SK-N-SH (cell line): ENCODE measurements at regions not wholly inside any gene's neighbourhood (a gene's known extent, or its start where the extent isn't known, plus 50 kb on each side); places are given as distances from the start of the nearest gene placed in this dataset.
A peak's percentile ranks its signal among the peaks of the same experiment; 100 is the strongest.

ENCODE experiments used
- CTCF ChIA-PET: fragments of 300-600, 350-600 bp; formaldehyde crosslinking; extraction: SDS; loops from one replicate; lab custom pipeline; 2021; lab: Yijun Ruan, JAX
- POLR2A ChIA-PET: fragments of 350-600 bp; sonication (Branson Sonifier 250); formaldehyde crosslinking; extraction: SDS; loops from one replicate; lab custom pipeline; 2020; ENCODE audit warnings: antibody characterized with exemption, inconsistent platforms; lab: Yijun Ruan, JAX
- DNase-seq: peaks from one replicate; pipeline ENCODE4 v3.0.0; 2012
- H2AFZ ChIP-seq: fragments of 200-600 bp; sonication (generic); 2 replicates; pipeline ENCODE4 v1.8.1; 2016; ENCODE audit warnings: antibody characterized with exemption, mild to moderate bottlenecking, low read depth
- H3F3A ChIP-seq: fragments of 200-600 bp; sonication (generic); replicated peaks from 2 replicates; pipeline ENCODE3; 2016; ENCODE audit warnings: antibody characterized with exemption, mild to moderate bottlenecking; ENCODE audit not compliant: insufficient read depth
- H3K27ac ChIP-seq, 2 experiments: fragments of 200-500 bp in 1 of 2; fragments of 200-600 bp in 1 of 2; sonication (Bioruptor generic) in 1 of 2; sonication (generic), shearing (Covaris generic) in 1 of 2; 2 replicates each; pipeline versions ENCODE4 v1.5.1 to v1.6.1; 2014 to 2016; ENCODE audit warnings: low read depth in 2 of 2, inconsistent platforms in 1 of 2, low read length in 1 of 2, mild to moderate bottlenecking in 1 of 2, mixed read lengths in 1 of 2
- H3K27me3 ChIP-seq: fragments of 200-600 bp; sonication (generic), shearing (Covaris generic); 2 replicates; pipeline ENCODE4 v1.6.1; 2016; ENCODE audit warnings: mixed run types; ENCODE audit not compliant: insufficient read depth
- H3K36me3 ChIP-seq, 2 experiments: fragments of 200-500 bp in 1 of 2; fragments of 200-600 bp in 1 of 2; sonication (Bioruptor generic) in 1 of 2; sonication (generic) in 1 of 2; replicated peaks in 1 of 2; 2 replicates each; pipeline versions ENCODE3 to v1.5.1; 2014 to 2016; ENCODE audit warnings: low read length in 1 of 2, mild to moderate bottlenecking in 1 of 2; ENCODE audit not compliant: insufficient read depth in 2 of 2, control insufficient read depth in 1 of 2
- H3K4me1 ChIP-seq, 2 experiments: fragments of 200-500 bp in 1 of 2; fragments of 200-600 bp in 1 of 2; sonication (Bioruptor generic) in 1 of 2; sonication (generic), shearing (Covaris generic) in 1 of 2; 2 replicates each; pipeline versions ENCODE4 v1.5.1 to v1.6.1; 2014 to 2016; ENCODE audit warnings: low read depth in 1 of 2, low read length in 1 of 2, mixed run types in 1 of 2; ENCODE audit not compliant: insufficient read depth in 2 of 2, control insufficient read depth in 1 of 2
- H3K4me2 ChIP-seq: fragments of 200-600 bp; sonication (generic), shearing (Covaris generic); 2 replicates; pipeline ENCODE4 v1.6.1; 2017; ENCODE audit warnings: mixed run types
- H3K4me3 ChIP-seq, 2 experiments: fragments of 200-500 bp in 1 of 2; fragments of 200-600 bp in 1 of 2; sonication (Bioruptor generic) in 1 of 2; sonication (generic), shearing (Covaris generic) in 1 of 2; 2 replicates each; pipeline versions ENCODE4 v1.5.1 to v1.8.1; 2014 to 2016; ENCODE audit warnings: low read depth in 2 of 2, inconsistent platforms in 1 of 2, low read length in 1 of 2, mild to moderate bottlenecking in 1 of 2, mixed read lengths in 1 of 2, moderate library complexity in 1 of 2
- H3K79me2 ChIP-seq: fragments of 200-600 bp; sonication (generic); 2 replicates; pipeline ENCODE4 v1.8.1; 2017; ENCODE audit warnings: mild to moderate bottlenecking; ENCODE audit not compliant: insufficient read depth
- H3K9ac ChIP-seq: fragments of 200-600 bp; sonication (generic); 2 replicates; pipeline ENCODE4 v1.6.1; 2017; ENCODE audit warnings: mixed run types
- H3K9me2 ChIP-seq: fragments of 200-600 bp; sonication (generic); 2 replicates; pipeline ENCODE4 v1.6.1; 2017; ENCODE audit warnings: mixed run types
- H3K9me3 ChIP-seq: fragments of 200-600 bp; sonication (generic); 2 replicates; pipeline ENCODE4 v1.6.1; 2017; ENCODE audit warnings: mixed run types, mild to moderate bottlenecking, moderate library complexity
- H4K20me1 ChIP-seq: fragments of 200-600 bp; sonication (generic); 2 replicates; pipeline ENCODE4 v1.6.1; 2017; ENCODE audit warnings: mild to moderate bottlenecking, mixed run types; ENCODE audit not compliant: insufficient read depth
- CTCF ChIP-seq: fragments of 200-600 bp; sonication (generic); IDR thresholded peaks from 2 replicates; pipeline ENCODE4 v1.6.1; 2017; ENCODE audit warnings: antibody characterized with exemption, mild to moderate bottlenecking, moderate library complexity
- EP300 ChIP-seq, 2 experiments: IDR thresholded peaks; 2 replicates each; pipeline versions ENCODE4 v1.4.0 to v1.6.1; 2012; ENCODE audit warnings: borderline replicate concordance in 1 of 2, low read depth in 1 of 2, low read length in 1 of 2
- EZH2phosphoT487 ChIP-seq: fragments of 200-600 bp; sonication (generic); IDR thresholded peaks from 2 replicates; pipeline ENCODE4 v1.6.1; 2017; ENCODE audit warnings: low read depth, mixed run types, mild to moderate bottlenecking, antibody characterized with exemption, moderate library complexity, borderline replicate concordance
- FOSL2 ChIP-seq: IDR thresholded peaks from 2 replicates; pipeline ENCODE4 v1.4.0; 2012; ENCODE audit warnings: low read depth, mild to moderate bottlenecking, moderate library complexity, borderline replicate concordance
- IRF3 ChIP-seq: fragments of 150-350 bp; IDR thresholded peaks from 2 replicates; pipeline ENCODE4 v1.6.1; 2016; ENCODE audit warnings: mild to moderate bottlenecking, low read depth, low read length
- MEF2A ChIP-seq: IDR thresholded peaks from 2 replicates; pipeline ENCODE4 v1.4.0; 2012; ENCODE audit warnings: low read depth, borderline replicate concordance
- NFIC ChIP-seq: IDR thresholded peaks from 2 replicates; pipeline ENCODE4 v1.4.0; 2012; ENCODE audit warnings: borderline replicate concordance
- RAD21 ChIP-seq: IDR thresholded peaks from 2 replicates; pipeline ENCODE4 v1.6.1; 2012; ENCODE audit warnings: mild to moderate bottlenecking, low read length
- RCOR1 ChIP-seq: fragments of 150-350 bp; IDR thresholded peaks from 2 replicates; pipeline ENCODE4 v1.6.1; 2017; ENCODE audit warnings: antibody characterized with exemption, low read length
- REST ChIP-seq: IDR thresholded peaks from 2 replicates; pipeline ENCODE4 v1.6.1; 2012; ENCODE audit warnings: mild to moderate bottlenecking, low read depth, low read length, moderate library complexity
- SIN3A ChIP-seq: IDR thresholded peaks from 2 replicates; pipeline ENCODE4 v1.6.1; 2012; ENCODE audit warnings: low read depth, mild to moderate bottlenecking, low read length, moderate library complexity, borderline replicate concordance
- SMC3 ChIP-seq: IDR thresholded peaks from 2 replicates; pipeline ENCODE4 v1.6.1; 2012; ENCODE audit warnings: low read depth, low read length, improper control_type of control experiment
- TAF1 ChIP-seq: IDR thresholded peaks from 2 replicates; pipeline ENCODE4 v1.6.1; 2012; ENCODE audit warnings: low read depth, mild to moderate bottlenecking, low read length, moderate library complexity, borderline replicate concordance
- USF2 ChIP-seq: fragments of 150-350 bp; IDR thresholded peaks from 2 replicates; pipeline ENCODE4 v1.6.1; 2017; ENCODE audit warnings: antibody characterized with exemption, low read length, low read depth, borderline replicate concordance
- YY1 ChIP-seq: IDR thresholded peaks from 2 replicates; pipeline ENCODE4 v1.4.0; 2012; ENCODE audit warnings: low read depth, mild to moderate bottlenecking
- ZBTB33 ChIP-seq: IDR thresholded peaks from 2 replicates; pipeline ENCODE4 v1.4.0; 2012; ENCODE audit warnings: low read depth, borderline replicate concordance
- WGBS: methylation state at CpG from one replicate; pipeline ENCODE4 v1.1.6; 2017; ENCODE audit warnings: low lambda C conversion rate; 5-methylcytosine and 5-hydroxymethylcytosine counted together

- Histone ChIP-seq H3K9me2 (no peaks in the 10 kb centered on the region), H3K27ac (no peak overlapping the region), H4K20me1 (no peaks in the 10 kb centered on the region), H3K36me3 (no peaks in the 10 kb centered on the region), H3F3A (no peaks in the 10 kb centered on the region), H3K4me1 (no peaks in the 10 kb centered on the region; a peak in 1 of 4 replicates), H3K27me3 (no peaks in the 10 kb centered on the region), H2AFZ (no peak overlapping the region), H3K79me2 (no peaks in the 10 kb centered on the region), H3K4me2 (no peak overlapping the region), H3K9me3 (no peaks in the 10 kb centered on the region), H3K4me3 (no peak overlapping the region), H3K9ac (no peak overlapping the region)
- no peak for TF ChIP-seq SMC3
- no peak for TF ChIP-seq RCOR1
- TF ChIP-seq FOSL2: no peak
- no peak for TF ChIP-seq CTCF
- TF ChIP-seq IRF3: no peak
- TF ChIP-seq EP300 (IDR thresholded peaks at IDR 0.05; ENCODE audit: borderline replicate concordance in 1 of 2, low read depth in 1 of 2, low read length in 1 of 2): no peak
- TF ChIP-seq TAF1: no peak
- TF ChIP-seq ZBTB33: no peak
- 62% methylated on average over 3 of the region's 3 CpGs for WGBS
- DNase-seq: no peak
- ChIA-PET CTCF (no interaction called here), POLR2A (no interaction called here)
Measured at GRCh38 chr5:167453246-167454030, 838.0 kb upstream of the WWC1 start.

GRCh38 chr5:167458412-167458811 is 833.0 kb upstream of the WWC1 start:
- Histone ChIP-seq H3K4me1 (no peaks in the 10 kb centered on the region; a peak in 1 of 4 replicates), H3K27me3 (no peaks in the 10 kb centered on the region), H3K9me3 (no peaks in the 10 kb centered on the region), H3K9me2 (no peaks in the 10 kb centered on the region), H2AFZ (peak overlapping the region; percentile 60; the same call in 1 of the 2 replicates), H3K4me2 (no peak overlapping the region), H3K27ac (no peak overlapping the region), H3F3A (no peaks in the 10 kb centered on the region), H3K4me3 (no peak overlapping the region), H3K9ac (no peak overlapping the region), H3K79me2 (no peaks in the 10 kb centered on the region), H3K36me3 (no peaks in the 10 kb centered on the region), H4K20me1 (no peaks in the 10 kb centered on the region)
- DNase-seq: no peak
- CTCF ChIA-PET: no interaction called here
- POLR2A ChIA-PET: no interaction called here
- WGBS: 64% methylated on average over 4 of the region's 4 CpGs
- TF ChIP-seq SIN3A (no peak), EZH2phosphoT487 (no peak), TAF1 (no peak), RAD21 (no peak), REST (no peak), NFIC (no peak), YY1 (no peak), MEF2A (no peak), USF2 (no peak), SMC3 (no peak)
